Mesendoderm (in vitro differentiated cells): ENCODE measurements at regions not wholly inside any gene's neighbourhood (a gene's known extent, or its start where the extent isn't known, plus 50 kb on each side); places are given as distances from the start of the nearest gene placed in this dataset.

Experiments used
- DNase-seq: peaks from one replicate; pipeline ENCODE4 v3.0.0; 2013
- H2AK5ac ChIP-seq: 2 replicates; pipeline ENCODE4 v1.6.1; 2013; ENCODE audit warnings: low read length, inconsistent platforms
- H2BK120ac ChIP-seq: 2 replicates; pipeline ENCODE4 v1.6.1; 2013; ENCODE audit warnings: low read depth, mild to moderate bottlenecking, low read length, moderate library complexity, mixed read lengths
- H2BK15ac ChIP-seq: replicated peaks from 2 replicates; pipeline ENCODE4 v1.6.1; 2013; ENCODE audit warnings: low read depth, mild to moderate bottlenecking, moderate library complexity
- H2BK5ac ChIP-seq: 2 replicates; pipeline ENCODE4 v1.6.1; 2013; ENCODE audit warnings: low read length, inconsistent platforms
- H3K18ac ChIP-seq: 2 replicates; pipeline ENCODE4 v1.6.1; 2013; ENCODE audit warnings: mild to moderate bottlenecking, low read length, mixed read lengths
- H3K23ac ChIP-seq: one replicate; pipeline ENCODE4 v1.6.1; 2013; ENCODE audit warnings: low read length
- H3K27ac ChIP-seq: 2 replicates; pipeline ENCODE4 v1.5.1; 2013; ENCODE audit warnings: low read depth, mild to moderate bottlenecking, inconsistent platforms, low read length, moderate library complexity
- H3K27me3 ChIP-seq: 2 replicates; pipeline ENCODE4 v1.6.1; 2013; ENCODE audit warnings: low read length, control low read depth, mild to moderate bottlenecking, inconsistent platforms; ENCODE audit not compliant: insufficient read depth, poor library complexity
- H3K36me3 ChIP-seq: 2 replicates; pipeline ENCODE4 v1.6.1; 2013; ENCODE audit warnings: low read length, inconsistent platforms; ENCODE audit not compliant: control insufficient read depth, insufficient read depth
- H3K4ac ChIP-seq: one replicate; pipeline ENCODE4 v1.6.1; 2013; ENCODE audit warnings: low read depth, mild to moderate bottlenecking, low read length, moderate library complexity
- H3K4me1 ChIP-seq: 2 replicates; pipeline ENCODE4 v1.6.1; 2013; ENCODE audit warnings: low read depth, low read length, inconsistent platforms; ENCODE audit not compliant: control insufficient read depth
- H3K4me2 ChIP-seq: 2 replicates; pipeline ENCODE4 v1.6.1; 2013; ENCODE audit warnings: low read length
- H3K4me3 ChIP-seq: 2 replicates; pipeline ENCODE4 v1.5.1; 2013; ENCODE audit warnings: mild to moderate bottlenecking, low read length
- H3K56ac ChIP-seq: one replicate; pipeline ENCODE4 v1.6.1; 2013; ENCODE audit warnings: low read length
- H3K79me1 ChIP-seq: 2 replicates; pipeline ENCODE4 v1.6.1; 2013; ENCODE audit warnings: low read length, inconsistent platforms
- H3K79me2 ChIP-seq: 2 replicates; pipeline ENCODE4 v1.6.1; 2013; ENCODE audit warnings: mild to moderate bottlenecking, low read length; ENCODE audit not compliant: control insufficient read depth, insufficient read depth
- H3K9ac ChIP-seq: 2 replicates; pipeline ENCODE4 v1.6.1; 2013; ENCODE audit warnings: low read length, inconsistent platforms
- H4K5ac ChIP-seq: one replicate; pipeline ENCODE4 v1.6.1; 2013; ENCODE audit warnings: low read length
- H4K8ac ChIP-seq: one replicate; pipeline ENCODE4 v1.6.1; 2013; ENCODE audit warnings: low read depth, mild to moderate bottlenecking, control low read depth, low read length, moderate library complexity
- WGBS: extraction: QIAGEN DNeasy Blood & Tissue Kit; methylation state at CpG from one replicate; pipeline ENCODE4 v1.1.7; 2013; ENCODE audit warnings: low lambda C conversion rate, missing lambda C conversion rate; ENCODE audit not compliant: insufficient coverage; ENCODE audit errors: extremely low coverage; 5-methylcytosine and 5-hydroxymethylcytosine counted together

DNA sequence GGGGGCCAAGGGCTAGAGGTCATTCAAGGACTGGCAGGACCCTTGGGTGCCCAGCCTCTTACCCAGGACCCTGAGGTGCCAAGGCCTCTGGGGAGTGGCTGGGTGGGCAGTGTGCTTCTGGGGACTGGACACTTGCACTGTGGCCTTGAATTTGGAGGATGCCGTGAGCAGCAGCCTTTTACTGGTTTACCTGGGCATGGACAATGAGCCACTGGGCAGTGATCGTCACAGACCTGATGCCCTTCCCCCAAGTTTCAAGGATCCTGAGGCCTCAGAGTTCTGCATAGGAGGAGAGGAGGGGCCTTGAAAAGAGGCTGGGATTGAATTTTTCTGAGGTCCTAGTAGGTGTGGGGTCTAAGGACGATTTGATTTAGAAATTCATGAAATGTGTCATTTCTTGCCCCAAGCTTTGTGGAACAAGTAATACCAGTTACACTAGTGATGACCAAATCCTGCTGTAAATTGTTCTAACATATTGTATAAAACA is 146.1 kb upstream of the TPM1 start:
- H3K27me3 ChIP-seq: no peaks in the 10 kb centered on the region
- H3K27ac ChIP-seq: peak overlapping the region; percentile 72
- DNase-seq: peak; percentile 57
- H3K23ac ChIP-seq: no peak overlapping the region
- H3K79me1 ChIP-seq: no peaks in the 10 kb centered on the region
- no peak overlapping the region for H2BK15ac ChIP-seq
- H3K4me2 ChIP-seq: no peak overlapping the region
- H3K79me2 ChIP-seq: no peaks in the 10 kb centered on the region
- H3K4ac ChIP-seq: peak overlapping the region; percentile 44
- H2BK5ac ChIP-seq: no peak overlapping the region
- H2BK120ac ChIP-seq: no peak overlapping the region
- H3K18ac ChIP-seq: peak overlapping the region; percentile 23
- H4K8ac ChIP-seq: no peak overlapping the region
- H3K9ac ChIP-seq: no peak overlapping the region
- H3K4me1 ChIP-seq: peaks cover 3% of the 10 kb centered on the region
- no peak overlapping the region for H2AK5ac ChIP-seq
- H3K56ac ChIP-seq: peak overlapping the region; percentile 25
- no CpG with 5 or more reads among the region's 3 CpGs for WGBS
- H3K36me3 ChIP-seq: no peaks in the 10 kb centered on the region
- no peak overlapping the region for H3K4me3 ChIP-seq
- no peak overlapping the region for H4K5ac ChIP-seq

DNA sequence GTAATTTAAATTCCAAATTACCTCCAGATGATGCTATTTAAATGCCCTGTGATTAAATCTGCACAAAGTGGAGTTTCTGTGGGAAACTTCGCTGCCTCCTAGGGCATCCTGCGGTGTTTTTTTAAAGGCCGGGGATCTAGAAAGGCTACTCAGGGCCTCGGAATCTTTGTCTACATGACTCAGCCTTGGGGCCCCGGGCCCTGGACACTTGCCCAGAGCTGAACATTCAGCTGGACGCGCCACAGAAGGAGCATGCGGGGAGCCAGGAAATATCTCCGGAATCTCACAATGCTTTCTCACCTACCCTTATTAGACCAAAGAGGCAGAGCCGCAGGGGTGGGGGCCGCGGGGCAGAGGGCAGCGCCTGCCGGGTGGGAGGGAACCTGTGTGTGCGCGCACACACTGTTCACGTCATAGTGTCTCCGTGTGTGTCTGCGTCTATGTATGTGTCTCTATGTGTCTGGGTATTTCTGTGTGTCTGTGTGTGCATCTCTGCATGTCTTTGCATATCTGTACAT is 145.5 kb upstream of the TPM1 start:
- Histone ChIP-seq H3K4ac (no peak overlapping the region), H3K4me2 (no peak overlapping the region), H3K56ac (no peak overlapping the region), H3K27me3 (no peaks in the 10 kb centered on the region), H2AK5ac (no peak overlapping the region), H3K9ac (no peak overlapping the region), H2BK5ac (no peak overlapping the region), H2BK120ac (no peak overlapping the region), H2BK15ac (no peak overlapping the region), H3K4me3 (no peak overlapping the region), H3K79me2 (no peaks in the 10 kb centered on the region), H3K23ac (no peak overlapping the region), H3K79me1 (no peaks in the 10 kb centered on the region), H3K4me1 (peaks cover 3% of the 10 kb centered on the region), H4K5ac (no peak overlapping the region), H3K27ac (no peak overlapping the region), H4K8ac (no peak overlapping the region), H3K18ac (no peak overlapping the region), H3K36me3 (no peaks in the 10 kb centered on the region)
- WGBS: no CpG with 5 or more reads among the region's 19 CpGs
- DNase-seq: peak; percentile 39

DNA sequence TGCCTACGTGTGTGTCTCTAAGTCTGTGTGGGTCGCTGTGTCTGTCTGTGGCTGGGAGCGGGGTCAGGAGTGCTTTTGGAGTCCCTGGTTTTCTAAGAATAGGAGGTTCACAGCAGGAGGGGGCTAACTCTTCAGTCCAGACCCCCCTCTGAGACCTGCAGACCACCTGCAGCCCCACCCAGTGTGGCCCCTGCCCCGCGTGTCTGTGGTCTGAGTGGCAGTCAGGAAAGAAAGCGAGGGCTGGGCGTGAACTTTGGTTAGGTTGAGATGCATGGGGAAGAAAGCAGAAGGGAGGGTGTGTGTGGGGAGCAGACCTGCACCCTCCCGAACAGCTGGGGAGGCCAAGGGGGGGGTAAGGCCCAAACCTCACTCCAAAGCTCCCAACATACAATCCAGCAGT is 144.9 kb upstream of the TPM1 start:
- no peak for DNase-seq
- Histone ChIP-seq H2BK120ac (no peak overlapping the region), H3K23ac (no peak overlapping the region), H3K9ac (no peak overlapping the region), H3K18ac (no peak overlapping the region), H3K56ac (no peak overlapping the region), H3K36me3 (no peaks in the 10 kb centered on the region), H3K4me1 (peaks cover 7% of the 10 kb centered on the region), H3K79me1 (no peaks in the 10 kb centered on the region), H4K8ac (no peak overlapping the region), H2AK5ac (no peak overlapping the region), H3K79me2 (no peaks in the 10 kb centered on the region), H3K27ac (no peak overlapping the region), H4K5ac (no peak overlapping the region), H3K4me3 (no peak overlapping the region), H3K4me2 (no peak overlapping the region), H2BK15ac (no peak overlapping the region), H3K27me3 (no peaks in the 10 kb centered on the region), H2BK5ac (no peak overlapping the region), H3K4ac (no peak overlapping the region)
- WGBS: no CpG with 5 or more reads among the region's 8 CpGs

DNA sequence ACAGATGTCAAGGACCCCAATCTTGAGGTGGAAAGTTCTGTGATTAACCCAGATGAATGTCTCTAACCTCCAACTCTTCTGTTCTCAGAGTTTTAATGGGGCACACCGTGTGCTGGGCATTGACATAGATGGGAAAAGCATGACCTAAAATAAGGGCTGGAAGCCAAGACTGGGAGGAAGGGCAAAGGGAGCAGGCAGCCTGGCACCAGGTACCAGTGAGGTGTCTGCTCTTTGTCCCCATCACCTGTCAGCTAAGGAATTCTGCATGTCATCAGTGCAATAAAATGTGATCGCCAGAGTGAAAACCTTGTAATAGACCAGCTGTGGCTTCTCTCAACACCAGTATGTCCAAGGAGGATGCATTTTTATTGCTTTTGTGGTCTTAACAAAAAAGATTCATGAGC is 143.5 kb upstream of the TPM1 start:
- WGBS: no CpG with 5 or more reads among the region's 2 CpGs
- no peaks in the 10 kb centered on the region for H3K27me3 ChIP-seq
- H3K4me2 ChIP-seq: no peak overlapping the region
- DNase-seq: no peak
- no peak overlapping the region for H4K5ac ChIP-seq
- H3K4ac ChIP-seq: no peak overlapping the region
- no peak overlapping the region for H4K8ac ChIP-seq
- no peak overlapping the region for H2BK15ac ChIP-seq
- no peaks in the 10 kb centered on the region for H3K79me2 ChIP-seq
- H3K4me3 ChIP-seq: no peak overlapping the region
- H2AK5ac ChIP-seq: no peak overlapping the region
- H3K79me1 ChIP-seq: no peaks in the 10 kb centered on the region
- H2BK120ac ChIP-seq: no peak overlapping the region
- H2BK5ac ChIP-seq: no peak overlapping the region
- no peaks in the 10 kb centered on the region for H3K36me3 ChIP-seq
- no peak overlapping the region for H3K27ac ChIP-seq
- no peak overlapping the region for H3K23ac ChIP-seq
- H3K56ac ChIP-seq: no peak overlapping the region
- no peak overlapping the region for H3K9ac ChIP-seq
- H3K18ac ChIP-seq: no peak overlapping the region
- peaks cover 11% of the 10 kb centered on the region for H3K4me1 ChIP-seq

DNA sequence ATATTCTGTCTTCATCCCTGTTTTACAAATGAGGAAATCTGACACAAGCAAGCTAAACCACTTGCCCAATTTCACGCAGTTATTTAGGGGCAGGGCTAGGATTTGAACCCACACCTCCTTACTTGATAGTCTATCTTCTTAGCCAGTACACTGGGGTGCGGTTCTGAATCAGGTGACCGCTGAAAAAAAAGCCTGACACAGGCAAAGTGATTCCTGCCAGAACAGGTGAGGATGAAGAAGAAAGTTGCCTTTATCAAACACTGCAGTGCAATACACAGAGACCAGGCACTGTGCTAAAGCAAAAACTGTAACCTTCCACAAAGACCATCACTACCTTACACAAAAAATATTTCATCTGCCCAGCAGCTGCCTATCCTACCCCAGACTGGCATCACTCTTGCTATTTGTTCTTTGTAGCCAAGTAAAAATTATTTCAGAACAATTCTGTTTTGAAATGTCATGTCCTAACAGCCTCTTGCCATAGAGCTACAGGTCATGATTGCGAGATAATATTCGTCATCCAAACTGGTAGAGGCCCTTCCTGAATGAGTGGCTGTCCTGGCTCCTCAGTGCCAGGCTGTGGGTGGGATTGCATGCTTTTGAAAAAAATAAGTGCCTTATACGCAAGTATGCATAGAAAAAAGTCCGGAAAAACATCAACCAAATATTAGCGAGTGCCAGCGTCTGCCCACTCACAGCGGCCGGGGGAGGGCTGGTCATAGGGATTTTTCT is 142.3 kb upstream of the TPM1 start:
- Histone ChIP-seq H3K4ac (no peak overlapping the region), H3K56ac (no peak overlapping the region), H4K8ac (no peak overlapping the region), H3K18ac (no peak overlapping the region), H2AK5ac (no peak overlapping the region), H3K4me3 (no peak overlapping the region), H3K79me1 (no peaks in the 10 kb centered on the region), H2BK120ac (no peak overlapping the region), H2BK5ac (no peak overlapping the region), H3K4me2 (no peak overlapping the region), H3K36me3 (no peaks in the 10 kb centered on the region), H3K4me1 (peaks cover 11% of the 10 kb centered on the region), H3K27me3 (no peaks in the 10 kb centered on the region), H3K9ac (no peak overlapping the region), H3K27ac (no peak overlapping the region), H2BK15ac (no peak overlapping the region), H4K5ac (no peak overlapping the region), H3K79me2 (no peaks in the 10 kb centered on the region), H3K23ac (no peak overlapping the region)
- whole genome bisulfite sequencing: no CpG with 5 or more reads among the region's 11 CpGs
- no peak for DNase-seq

DNA sequence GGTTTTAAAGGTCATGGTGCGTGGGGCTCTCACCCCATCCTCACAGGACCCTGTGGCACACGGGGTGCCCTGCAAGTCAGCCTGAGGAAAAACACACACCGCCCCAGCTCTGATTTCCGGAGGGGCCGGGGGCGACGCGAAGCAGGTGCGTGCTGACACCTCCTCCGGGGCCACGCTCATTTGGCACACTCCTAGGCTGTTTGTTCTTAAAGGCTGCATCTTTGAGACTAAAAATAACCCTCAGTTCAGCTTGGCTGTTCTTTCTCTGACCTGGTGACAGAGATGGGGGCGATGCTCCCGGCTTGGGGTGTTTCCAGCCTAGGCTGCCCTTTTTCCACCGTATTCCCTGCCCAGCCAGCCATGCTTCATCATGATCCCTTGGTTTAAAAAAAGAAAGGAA is 141.5 kb upstream of the TPM1 start:
- no CpG with 5 or more reads among the region's 14 CpGs for WGBS
- no peak for DNase-seq
- no peak overlapping the region for H2BK120ac ChIP-seq

More for the DNA sequence above, 141.5 kb upstream of the TPM1 start:
- no peak overlapping the region for H4K8ac ChIP-seq
- no peak overlapping the region for H3K9ac ChIP-seq
- no peaks in the 10 kb centered on the region for H3K36me3 ChIP-seq
- no peak overlapping the region for H3K4me3 ChIP-seq
- peaks cover 11% of the 10 kb centered on the region for H3K4me1 ChIP-seq
- H2BK15ac ChIP-seq: no peak overlapping the region
- no peak overlapping the region for H3K18ac ChIP-seq
- H3K27ac ChIP-seq: no peak overlapping the region
- no peak overlapping the region for H3K56ac ChIP-seq
- H3K79me1 ChIP-seq: no peaks in the 10 kb centered on the region
- H3K4ac ChIP-seq: no peak overlapping the region
- no peaks in the 10 kb centered on the region for H3K27me3 ChIP-seq
- H2BK5ac ChIP-seq: no peak overlapping the region
- no peak overlapping the region for H3K4me2 ChIP-seq
- no peak overlapping the region for H2AK5ac ChIP-seq
- H3K79me2 ChIP-seq: no peaks in the 10 kb centered on the region
- no peak overlapping the region for H4K5ac ChIP-seq
- no peak overlapping the region for H3K23ac ChIP-seq
